GM12878 (cell line): ENCODE measurements at regions not wholly inside any gene's neighbourhood (a gene's known extent, or its start where the extent isn't known, plus 50 kb on each side); places are given as distances from the start of the nearest gene placed in this dataset.

Experiments
- ATAC-seq: fragments of 200-7000 bp; cut with Tn5 transposase; 3 replicates; pipeline ENCODE4 v1.9.1; 2020; ENCODE audit warnings: mild to moderate bottlenecking, moderate library complexity
- BruUV-seq: library from RNA; stranded (reverse); fragments of 400-500 nt; replicated peaks from 2 replicates; lab custom pipeline; 2021; lab: Mats Ljungman, UMichigan
- CTCF ChIA-PET: fragments of 300-600 bp; sonication (Branson Sonifier 250); formaldehyde crosslinking; extraction: SDS; loops from one replicate; lab custom pipeline; 2021; ENCODE audit warnings: inconsistent platforms; lab: Yijun Ruan, JAX
- POLR2A ChIA-PET: fragments of 350-600 bp; formaldehyde crosslinking; extraction: SDS; loops from one replicate; lab custom pipeline; 2021; ENCODE audit warnings: inconsistent platforms; lab: Charles Lee
- RAD21 ChIA-PET: fragments of 300-600 bp; sonication (Branson Sonifier 250); formaldehyde crosslinking; loops from one replicate; lab custom pipeline; 2023; ENCODE audit warnings: antibody characterized with exemption; ENCODE audit not compliant: unreplicated experiment; lab: Charles Lee
- SMC1A ChIA-PET: fragments of 300-600 bp; sonication (Branson Sonifier 250); formaldehyde crosslinking; loops from one replicate; lab custom pipeline; 2023; ENCODE audit not compliant: unreplicated experiment, uncharacterized antibody; lab: Charles Lee
- DNase-seq: peaks from one replicate; pipeline ENCODE4 v3.0.0-alpha.2; 2011; ENCODE audit warnings: low read depth, low spot score
- FAIRE-seq: peaks from 3 replicates; lab custom pipeline; 2011; peaks lifted over from hg19 to GRCh38; lab: Jason Lieb, UNC
- H2AFZ ChIP-seq: 2 replicates; pipeline ENCODE4 v1.6.0; 2011; ENCODE audit warnings: low read depth, low read length, control low read depth; ENCODE audit not compliant: control insufficient read depth
- H3K27ac ChIP-seq: 2 replicates; pipeline ENCODE4 v1.5.1; 2011; ENCODE audit warnings: control low read depth; ENCODE audit not compliant: control insufficient read depth, insufficient read depth
- H3K27me3 ChIP-seq, 2 experiments: replicated peaks in 1 of 2; 2 replicates each; pipeline versions ENCODE4 v1.6.0 to v1.6.1; 2011; ENCODE audit warnings: low read length in 1 of 2; ENCODE audit not compliant: control insufficient read depth in 2 of 2, insufficient read depth in 2 of 2
- H3K36me3 ChIP-seq, 2 experiments: 2 replicates each; pipeline ENCODE4 v1.5.1; 2011; ENCODE audit warnings: low read length in 1 of 2; ENCODE audit not compliant: control insufficient read depth in 2 of 2, insufficient read depth in 2 of 2
- H3K4me1 ChIP-seq: 2 replicates; pipeline ENCODE4 v1.6.1; 2011; ENCODE audit warnings: mild to moderate bottlenecking, low read length, moderate library complexity, mixed read lengths; ENCODE audit not compliant: control insufficient read depth, insufficient read depth
- H3K4me2 ChIP-seq: 2 replicates; pipeline ENCODE4 v1.6.0; 2011; ENCODE audit warnings: control low read depth; ENCODE audit not compliant: control insufficient read depth, insufficient read depth
- H3K4me3 ChIP-seq: fragments of 200-600 bp; sonication (generic); 2 replicates; pipeline ENCODE4 v1.5.1; 2016
- H3K79me2 ChIP-seq: 2 replicates; pipeline ENCODE4 v1.6.0; 2011; ENCODE audit warnings: low read length; ENCODE audit not compliant: control insufficient read depth, insufficient read depth
- H3K9ac ChIP-seq: 2 replicates; pipeline ENCODE4 v1.8.0; 2011; ENCODE audit warnings: low read length, control low read depth, mixed read lengths; ENCODE audit not compliant: control insufficient read depth, insufficient read depth
- H3K9me3 ChIP-seq: replicated peaks from 3 replicates; pipeline ENCODE4 v1.5.1; 2011; ENCODE audit warnings: mild to moderate bottlenecking, low read length; ENCODE audit not compliant: control insufficient read depth, insufficient read depth
- H4K20me1 ChIP-seq: 2 replicates; pipeline ENCODE4 v1.6.0; 2011; ENCODE audit not compliant: control insufficient read depth, insufficient read depth
- BHLHE40 ChIP-seq, 2 experiments: fragments of 450-650 bp in 1 of 2; IDR thresholded peaks; 2 replicates each; pipeline ENCODE4 v1.6.1; 2011 to 2017; ENCODE audit warnings: low read depth in 2 of 2, borderline replicate concordance in 1 of 2, improper control_type of control experiment in 1 of 2, low read length in 1 of 2, mild to moderate bottlenecking in 1 of 2
- HDGF ChIP-seq: fragments of 450-650 bp; IDR thresholded peaks from 2 replicates; pipeline ENCODE4 v1.6.1; 2016; ENCODE audit warnings: antibody characterized with exemption
- IKZF2 ChIP-seq, 2 experiments: fragments of 450-650 bp; IDR thresholded peaks; 2 replicates each; pipeline ENCODE4 v1.6.1; 2017; ENCODE audit warnings: mild to moderate bottlenecking in 2 of 2, moderate library complexity in 2 of 2
- MXI1 ChIP-seq: fragments of 150-350 bp; IDR thresholded peaks from 2 replicates; pipeline ENCODE4 v1.6.1; 2011; ENCODE audit warnings: low read depth, mild to moderate bottlenecking, inconsistent platforms, low read length, improper control_type of control experiment
- NBN ChIP-seq: fragments of 450-650 bp; IDR thresholded peaks from 2 replicates; pipeline ENCODE4 v1.6.1; 2016
- SMC3 ChIP-seq: IDR thresholded peaks from 2 replicates; pipeline ENCODE4 v1.6.1; 2011; ENCODE audit warnings: low read length, improper control_type of control experiment, borderline replicate concordance
- STAT3 ChIP-seq: IDR thresholded peaks from 2 replicates; pipeline ENCODE4 v1.6.1; 2011; ENCODE audit warnings: low read depth, low read length, improper control_type of control experiment
- SUZ12 ChIP-seq: fragments of 200-600 bp; sonication (generic); IDR thresholded peaks from one replicate; pipeline ENCODE4 v1.6.1; 2018; ENCODE audit warnings: antibody characterized with exemption, mild to moderate bottlenecking; ENCODE audit not compliant: unreplicated experiment
- TCF12 ChIP-seq: IDR thresholded peaks from 2 replicates; pipeline ENCODE4 v1.6.1; 2011; ENCODE audit warnings: low read depth, mild to moderate bottlenecking, low read length
- ZNF622 ChIP-seq: fragments of 450-650 bp; IDR thresholded peaks from 2 replicates; pipeline ENCODE4 v1.6.1; 2017; ENCODE audit warnings: mild to moderate bottlenecking, inconsistent platforms
- WGBS: methylation state at CpG from one replicate; pipeline ENCODE4 v1.1.6; 2016; ENCODE audit warnings: low lambda C conversion rate; ENCODE audit not compliant: insufficient replicate concordance, insufficient coverage; ENCODE audit errors: missing lambda C conversion rate; 5-methylcytosine and 5-hydroxymethylcytosine counted together
- in situ Hi-C: fragments of 300-500 bp; cut with MboI; formaldehyde crosslinking; loops from 9 replicates; pipeline ENCODE4 v1.14.3; 2018; ENCODE audit warnings: mixed read lengths
- intact Hi-C: fragments of 100-400 bp; cut with micrococcal nuclease; formaldehyde crosslinking; loops from one replicate; pipeline ENCODE4 v1.14.2; 2022; ENCODE audit not compliant: unreplicated experiment
- TF ChIP-seq, protein P1 (sequence below): fragments of 450-650 bp; IDR thresholded peaks from 2 replicates; pipeline ENCODE4 v1.6.1; 2016; ENCODE audit warnings: mild to moderate bottlenecking
- TF ChIP-seq, protein P2 (sequence below): fragments of 450-650 bp; IDR thresholded peaks from 2 replicates; pipeline ENCODE4 v1.6.1; 2017; ENCODE audit warnings: borderline replicate concordance
- TF ChIP-seq, protein P3 (sequence below): fragments of 450-650 bp; IDR thresholded peaks from 2 replicates; pipeline ENCODE4 v1.6.1; 2016; ENCODE audit warnings: mild to moderate bottlenecking, moderate library complexity, borderline replicate concordance
- TF ChIP-seq, protein P4 (sequence below): IDR thresholded peaks from 2 replicates; pipeline ENCODE4 v1.6.1; 2011; ENCODE audit warnings: borderline replicate concordance, low read depth, mild to moderate bottlenecking, moderate library complexity, low read length; ENCODE audit not compliant: insufficient read depth, poor library complexity, severe bottlenecking
- TF ChIP-seq, protein P5 (sequence below): IDR thresholded peaks from 2 replicates; pipeline ENCODE4 v1.6.1; 2011; ENCODE audit warnings: mild to moderate bottlenecking, low read depth, low read length, moderate library complexity; ENCODE audit not compliant: insufficient replicate concordance

DNA sequence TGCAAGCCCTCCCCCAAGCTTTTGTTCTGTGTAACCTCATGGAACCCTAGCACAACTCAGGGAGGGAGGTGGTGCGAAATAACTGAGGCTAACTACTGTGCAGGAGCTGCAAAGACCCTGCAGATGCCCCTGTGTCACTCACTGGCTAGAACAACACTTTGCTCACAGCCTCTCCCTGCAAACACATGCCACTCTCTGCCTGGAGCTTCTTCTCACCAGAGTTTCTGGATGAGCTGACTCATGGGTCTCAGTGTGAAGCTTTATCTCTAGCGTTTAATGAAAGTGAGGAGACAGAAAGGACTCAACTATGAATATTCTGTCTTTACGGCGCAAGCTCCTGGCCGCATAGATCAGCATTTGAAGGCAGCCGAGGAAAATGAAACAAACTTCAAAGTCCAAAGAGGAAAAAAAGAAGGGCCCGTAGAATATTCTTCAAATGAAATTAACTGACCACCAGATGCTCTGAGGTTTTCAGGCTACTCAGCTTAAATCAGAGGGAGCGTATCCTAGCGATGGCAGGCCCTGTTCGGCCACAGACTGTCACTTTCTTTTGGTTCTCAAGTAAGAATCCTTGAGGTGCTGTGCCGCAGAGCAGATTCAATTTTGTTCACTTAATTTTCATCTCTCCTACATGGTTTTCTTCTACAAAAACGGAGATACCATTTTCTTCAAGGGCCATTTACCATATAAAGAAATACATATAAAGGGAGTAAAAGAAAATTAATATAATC, 77.7 kb upstream of the TAS2R1 start:
- no peak for DNase-seq
- no peak for ATAC-seq
- SMC1A ChIA-PET: no interaction called here
- WGBS: 48% methylated on average over 11 of the region's 12 CpGs
- Histone ChIP-seq H3K79me2 (no peaks in the 10 kb centered on the region), H3K4me3 (no peak overlapping the region), H3K36me3 (no peaks in the 10 kb centered on the region), H3K4me1 (no peaks in the 10 kb centered on the region), H3K27ac (no peak overlapping the region), H3K4me2 (no peak overlapping the region), H4K20me1 (no peaks in the 10 kb centered on the region), H3K9ac (no peak overlapping the region), H3K27me3 (no peaks in the 10 kb centered on the region), H3K9me3 (no peaks in the 10 kb centered on the region), H2AFZ (no peak overlapping the region)
- in situ Hi-C loops: no loop called here
- TF ChIP-seq MXI1 (no peak), HDGF (no peak), NBN (no peak), STAT3 (no peak), SMC3 (no peak), IKZF2 (IDR thresholded peaks at IDR 0.05) (no peak), SUZ12 (no peak), ZNF622 (no peak), BHLHE40 (IDR thresholded peaks at IDR 0.05; ENCODE audit: borderline replicate concordance in 1 of 2, low read depth in 2 of 2, low read length in 1 of 2) (no peak), TCF12 (no peak)
- TF ChIP-seq, protein P1, sequence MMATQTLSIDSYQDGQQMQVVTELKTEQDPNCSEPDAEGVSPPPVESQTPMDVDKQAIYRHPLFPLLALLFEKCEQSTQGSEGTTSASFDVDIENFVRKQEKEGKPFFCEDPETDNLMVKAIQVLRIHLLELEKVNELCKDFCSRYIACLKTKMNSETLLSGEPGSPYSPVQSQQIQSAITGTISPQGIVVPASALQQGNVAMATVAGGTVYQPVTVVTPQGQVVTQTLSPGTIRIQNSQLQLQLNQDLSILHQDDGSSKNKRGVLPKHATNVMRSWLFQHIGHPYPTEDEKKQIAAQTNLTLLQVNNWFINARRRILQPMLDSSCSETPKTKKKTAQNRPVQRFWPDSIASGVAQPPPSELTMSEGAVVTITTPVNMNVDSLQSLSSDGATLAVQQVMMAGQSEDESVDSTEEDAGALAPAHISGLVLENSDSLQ: no peak
- TF ChIP-seq, protein P2, sequence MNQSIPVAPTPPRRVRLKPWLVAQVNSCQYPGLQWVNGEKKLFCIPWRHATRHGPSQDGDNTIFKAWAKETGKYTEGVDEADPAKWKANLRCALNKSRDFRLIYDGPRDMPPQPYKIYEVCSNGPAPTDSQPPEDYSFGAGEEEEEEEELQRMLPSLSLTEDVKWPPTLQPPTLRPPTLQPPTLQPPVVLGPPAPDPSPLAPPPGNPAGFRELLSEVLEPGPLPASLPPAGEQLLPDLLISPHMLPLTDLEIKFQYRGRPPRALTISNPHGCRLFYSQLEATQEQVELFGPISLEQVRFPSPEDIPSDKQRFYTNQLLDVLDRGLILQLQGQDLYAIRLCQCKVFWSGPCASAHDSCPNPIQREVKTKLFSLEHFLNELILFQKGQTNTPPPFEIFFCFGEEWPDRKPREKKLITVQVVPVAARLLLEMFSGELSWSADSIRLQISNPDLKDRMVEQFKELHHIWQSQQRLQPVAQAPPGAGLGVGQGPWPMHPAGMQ: no peak
- TF ChIP-seq, protein P3, sequence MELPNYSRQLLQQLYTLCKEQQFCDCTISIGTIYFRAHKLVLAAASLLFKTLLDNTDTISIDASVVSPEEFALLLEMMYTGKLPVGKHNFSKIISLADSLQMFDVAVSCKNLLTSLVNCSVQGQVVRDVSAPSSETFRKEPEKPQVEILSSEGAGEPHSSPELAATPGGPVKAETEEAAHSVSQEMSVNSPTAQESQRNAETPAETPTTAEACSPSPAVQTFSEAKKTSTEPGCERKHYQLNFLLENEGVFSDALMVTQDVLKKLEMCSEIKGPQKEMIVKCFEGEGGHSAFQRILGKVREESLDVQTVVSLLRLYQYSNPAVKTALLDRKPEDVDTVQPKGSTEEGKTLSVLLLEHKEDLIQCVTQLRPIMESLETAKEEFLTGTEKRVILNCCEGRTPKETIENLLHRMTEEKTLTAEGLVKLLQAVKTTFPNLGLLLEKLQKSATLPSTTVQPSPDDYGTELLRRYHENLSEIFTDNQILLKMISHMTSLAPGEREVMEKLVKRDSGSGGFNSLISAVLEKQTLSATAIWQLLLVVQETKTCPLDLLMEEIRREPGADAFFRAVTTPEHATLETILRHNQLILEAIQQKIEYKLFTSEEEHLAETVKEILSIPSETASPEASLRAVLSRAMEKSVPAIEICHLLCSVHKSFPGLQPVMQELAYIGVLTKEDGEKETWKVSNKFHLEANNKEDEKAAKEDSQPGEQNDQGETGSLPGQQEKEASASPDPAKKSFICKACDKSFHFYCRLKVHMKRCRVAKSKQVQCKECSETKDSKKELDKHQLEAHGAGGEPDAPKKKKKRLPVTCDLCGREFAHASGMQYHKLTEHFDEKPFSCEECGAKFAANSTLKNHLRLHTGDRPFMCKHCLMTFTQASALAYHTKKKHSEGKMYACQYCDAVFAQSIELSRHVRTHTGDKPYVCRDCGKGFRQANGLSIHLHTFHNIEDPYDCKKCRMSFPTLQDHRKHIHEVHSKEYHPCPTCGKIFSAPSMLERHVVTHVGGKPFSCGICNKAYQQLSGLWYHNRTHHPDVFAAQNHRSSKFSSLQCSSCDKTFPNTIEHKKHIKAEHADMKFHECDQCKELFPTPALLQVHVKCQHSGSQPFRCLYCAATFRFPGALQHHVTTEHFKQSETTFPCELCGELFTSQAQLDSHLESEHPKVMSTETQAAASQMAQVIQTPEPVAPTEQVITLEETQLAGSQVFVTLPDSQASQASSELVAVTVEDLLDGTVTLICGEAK: no peak
- TF ChIP-seq, protein P4, sequence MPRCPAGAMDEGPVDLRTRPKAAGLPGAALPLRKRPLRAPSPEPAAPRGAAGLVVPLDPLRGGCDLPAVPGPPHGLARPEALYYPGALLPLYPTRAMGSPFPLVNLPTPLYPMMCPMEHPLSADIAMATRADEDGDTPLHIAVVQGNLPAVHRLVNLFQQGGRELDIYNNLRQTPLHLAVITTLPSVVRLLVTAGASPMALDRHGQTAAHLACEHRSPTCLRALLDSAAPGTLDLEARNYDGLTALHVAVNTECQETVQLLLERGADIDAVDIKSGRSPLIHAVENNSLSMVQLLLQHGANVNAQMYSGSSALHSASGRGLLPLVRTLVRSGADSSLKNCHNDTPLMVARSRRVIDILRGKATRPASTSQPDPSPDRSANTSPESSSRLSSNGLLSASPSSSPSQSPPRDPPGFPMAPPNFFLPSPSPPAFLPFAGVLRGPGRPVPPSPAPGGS: no peak
- TF ChIP-seq, protein P5, sequence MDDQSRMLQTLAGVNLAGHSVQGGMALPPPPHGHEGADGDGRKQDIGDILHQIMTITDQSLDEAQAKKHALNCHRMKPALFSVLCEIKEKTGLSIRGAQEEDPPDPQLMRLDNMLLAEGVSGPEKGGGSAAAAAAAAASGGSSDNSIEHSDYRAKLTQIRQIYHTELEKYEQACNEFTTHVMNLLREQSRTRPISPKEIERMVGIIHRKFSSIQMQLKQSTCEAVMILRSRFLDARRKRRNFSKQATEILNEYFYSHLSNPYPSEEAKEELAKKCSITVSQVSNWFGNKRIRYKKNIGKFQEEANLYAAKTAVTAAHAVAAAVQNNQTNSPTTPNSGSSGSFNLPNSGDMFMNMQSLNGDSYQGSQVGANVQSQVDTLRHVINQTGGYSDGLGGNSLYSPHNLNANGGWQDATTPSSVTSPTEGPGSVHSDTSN: no peak
- POLR2A ChIA-PET: no interaction called here
- intact Hi-C loops: no loop called here
- FAIRE-seq: no peak
- CTCF ChIA-PET: no interaction called here
- RAD21 ChIA-PET: no interaction called here
- BruUV-seq: no TSS peak
